Ammon's horn (tissue), 1 donor: ENCODE measurements at regions not wholly inside any gene's neighbourhood (a gene's known extent, or its start where the extent isn't known, plus 50 kb on each side); places are given as distances from the start of the nearest gene placed in this dataset.
"Not testable (repeated sequence)": the region's sequence is repeated elsewhere in the genome, so short reads cannot be mapped to it uniquely, and the experiment has no call there.

Experiments used
- DNase-seq: peaks from one replicate; pipeline ENCODE4 v3.0.0-alpha.2; 2016; ENCODE audit warnings: low spot score

DNA sequence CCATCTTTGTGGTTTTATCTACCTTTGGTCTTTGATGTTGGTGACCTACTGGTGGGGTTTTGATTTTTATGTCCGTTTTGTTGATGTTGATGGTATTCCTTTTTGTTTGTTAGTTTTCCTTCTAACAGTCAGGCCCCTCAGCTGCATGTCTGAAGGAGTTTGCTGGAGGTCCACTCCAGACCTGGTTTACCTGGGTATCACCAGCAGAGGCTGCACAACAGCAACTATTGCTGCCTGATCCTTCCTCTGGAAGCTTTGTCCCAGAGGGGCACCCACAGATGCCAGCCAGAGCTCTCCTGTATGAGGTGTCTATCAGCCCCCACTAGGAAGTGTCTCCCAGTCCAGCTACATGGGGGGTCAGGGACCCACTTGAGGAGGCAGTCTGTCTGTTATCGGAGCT is 199.3 kb upstream of the WDFY3 start:
- DNase-seq, result no peak

GRCh38 chr4:85166318-85166717 is 199.8 kb upstream of the WDFY3 start:
- DNase-seq, result no peak

GRCh38 chr4:85168234-85168834 is 201.8 kb upstream of the WDFY3 start:
- DNase-seq, result no peak

GRCh38 chr4:85170241-85170640 is 203.8 kb upstream of the WDFY3 start:
- DNase-seq, result no peak

DNA sequence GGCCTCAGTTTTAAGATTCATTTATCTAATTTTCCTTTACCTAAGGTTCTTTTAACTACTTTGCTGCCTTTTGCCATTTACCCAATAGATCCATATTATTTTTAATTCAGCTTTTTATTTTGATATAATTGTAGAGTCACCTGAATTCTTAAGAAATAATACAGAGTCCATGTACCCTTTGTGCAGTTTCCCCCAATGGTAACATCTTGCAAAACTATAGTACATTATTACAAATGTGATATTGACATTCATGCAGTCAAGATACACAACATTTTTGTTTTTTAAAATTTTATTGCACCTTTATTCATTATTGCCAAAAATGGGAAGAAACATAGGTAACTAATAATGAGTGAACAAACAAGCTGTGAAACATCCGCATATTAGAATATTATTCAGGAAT is 208.7 kb upstream of the WDFY3 start:
- no peak for DNase-seq

DNA sequence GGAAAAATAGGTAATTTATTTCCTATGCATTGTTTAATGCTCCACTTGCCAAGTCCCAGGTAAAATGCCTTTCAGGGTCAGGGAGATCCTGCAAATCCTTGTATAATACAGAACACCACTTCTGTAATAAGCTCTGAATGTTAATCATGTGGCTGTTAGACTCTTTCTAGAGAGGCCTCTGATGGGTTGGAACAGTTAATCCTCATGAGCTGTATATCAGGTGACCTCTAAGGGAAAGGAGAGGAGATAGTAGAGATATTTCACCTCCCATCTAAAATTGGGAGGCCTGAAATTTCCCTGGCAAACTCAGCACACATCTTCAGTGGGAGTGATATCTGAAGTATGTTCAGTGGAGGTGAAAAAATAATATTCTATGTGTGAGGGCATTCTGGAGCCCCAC is 210.6 kb upstream of the WDFY3 start:
- DNase-seq, result no peak

DNA sequence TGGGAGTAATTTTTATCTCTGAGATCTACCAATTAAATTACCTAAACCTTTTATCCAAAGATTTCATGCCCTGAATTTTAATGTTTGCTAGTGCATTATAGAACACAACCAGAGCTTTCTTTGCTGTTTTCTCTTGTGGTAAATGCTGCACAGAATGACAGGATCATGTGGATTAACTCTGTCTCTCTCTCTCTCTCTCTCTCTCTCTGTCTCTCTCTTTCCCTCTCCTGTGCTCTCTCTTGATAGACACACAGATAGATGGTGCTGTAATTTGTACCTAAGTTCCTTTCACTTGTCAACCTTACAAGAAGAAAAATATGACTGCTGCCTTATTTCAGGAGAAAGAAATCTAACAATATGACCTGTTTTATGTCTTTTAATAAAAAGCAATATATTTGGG is 211.2 kb upstream of the WDFY3 start:
- DNase-seq, result no peak

GRCh38 chr4:85180533-85180932 is 214.0 kb upstream of the WDFY3 start:
- DNase-seq, result no peak

DNA sequence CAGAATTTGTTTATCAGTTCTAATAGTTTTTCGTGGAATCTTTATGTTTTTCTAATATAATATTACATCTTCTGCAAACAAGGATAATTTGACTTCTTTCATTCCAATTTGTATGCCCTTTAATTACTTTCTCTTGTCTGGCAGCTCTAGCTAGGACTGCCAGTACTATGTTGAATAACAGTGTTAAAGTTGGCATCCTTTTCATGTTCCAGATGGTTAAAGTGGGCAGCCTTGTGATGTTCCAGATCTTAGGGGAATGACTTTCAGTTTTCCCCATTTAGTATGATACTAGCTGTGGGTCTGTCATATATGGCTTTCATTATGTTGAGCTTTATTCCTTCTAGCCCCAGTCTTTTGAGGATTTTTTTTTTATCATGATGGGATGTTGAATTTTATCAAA is 220.6 kb upstream of the WDFY3 start:
- DNase-seq, result peak; percentile 3

DNA sequence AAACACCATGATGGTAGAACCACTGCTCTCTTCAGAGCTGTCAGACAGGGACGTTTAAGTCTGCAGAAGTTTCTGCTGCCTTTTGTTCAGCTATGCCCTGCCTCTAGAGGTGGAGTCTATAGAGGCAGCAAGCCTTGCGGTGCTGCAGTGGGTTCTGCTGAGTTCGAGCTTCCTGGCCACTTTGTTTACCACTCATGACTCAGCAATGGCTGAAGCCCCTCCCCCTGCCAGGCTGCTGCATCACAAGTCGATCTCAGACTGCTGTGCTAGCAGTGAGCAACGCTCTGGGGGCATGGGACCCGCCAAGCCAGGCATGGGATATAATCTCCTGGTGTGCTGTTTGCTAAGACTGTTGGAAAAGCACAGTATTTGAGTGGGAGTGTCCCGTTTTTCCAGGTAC is 229.5 kb upstream of the WDFY3 start:
- not testable (repeated sequence) for DNase-seq

GRCh38 chr4:85200106-85200505 is 233.6 kb upstream of the WDFY3 start:
- no peak for DNase-seq

DNA sequence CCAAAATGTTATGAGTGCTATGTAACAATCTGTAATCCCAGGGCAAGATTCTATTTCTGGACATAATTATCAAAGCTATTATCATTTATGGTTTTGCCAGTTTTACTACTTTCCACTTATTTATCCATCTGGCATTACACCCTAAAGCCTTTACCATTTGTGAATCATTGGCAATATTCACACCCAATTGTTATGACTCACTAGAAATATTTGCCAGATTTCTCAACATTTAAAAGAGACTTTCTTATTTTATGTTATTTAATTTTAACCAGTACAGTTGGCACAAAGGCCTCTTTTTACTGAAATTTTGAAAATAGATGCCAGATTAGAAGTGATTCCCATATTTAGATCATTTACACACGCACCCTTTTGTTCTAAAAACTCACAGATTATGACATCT is 242.7 kb upstream of the WDFY3 start:
- no peak for DNase-seq

DNA sequence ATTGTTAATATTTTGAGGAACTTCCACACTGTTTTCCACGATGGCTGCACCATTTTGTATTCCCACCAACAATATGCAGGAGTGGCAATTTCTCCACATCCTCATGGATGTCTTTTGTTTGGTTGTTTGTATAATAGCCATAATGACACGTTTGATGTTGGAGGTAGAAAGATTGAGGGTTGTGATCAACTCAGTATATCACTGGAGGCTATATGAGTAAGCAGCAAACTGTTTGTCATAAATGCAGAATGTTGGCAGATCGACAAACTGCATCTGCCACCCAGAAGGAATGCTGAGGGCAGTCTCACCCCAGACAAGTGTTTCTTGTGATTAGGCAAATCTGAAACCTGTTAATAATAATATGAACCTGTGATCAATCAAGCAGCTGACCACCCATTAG is 243.9 kb upstream of the WDFY3 start:
- DNase-seq, result no peak

GRCh38 chr4:85216571-85216970 is 250.1 kb upstream of the WDFY3 start:
- not testable (repeated sequence) for DNase-seq

DNA sequence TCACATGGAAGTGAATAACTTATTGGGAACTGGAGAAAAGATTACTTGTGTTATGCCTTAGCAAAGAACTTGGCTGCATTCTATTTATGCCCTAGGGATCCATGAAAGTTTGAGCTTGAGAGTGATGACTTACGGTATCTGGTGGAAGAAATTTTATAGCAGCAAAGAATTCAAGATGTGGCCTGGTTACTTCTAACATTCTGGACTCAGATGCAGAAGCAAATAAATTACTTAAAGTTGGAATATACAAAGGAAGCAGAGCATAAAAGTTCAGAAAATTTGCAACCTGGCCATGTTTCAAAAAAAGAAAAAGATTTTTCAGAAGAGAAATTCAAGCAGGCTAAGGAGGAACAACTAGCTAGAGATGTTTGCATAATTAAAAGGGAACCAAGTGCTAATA is 252.3 kb upstream of the WDFY3 start:
- no peak for DNase-seq

DNA sequence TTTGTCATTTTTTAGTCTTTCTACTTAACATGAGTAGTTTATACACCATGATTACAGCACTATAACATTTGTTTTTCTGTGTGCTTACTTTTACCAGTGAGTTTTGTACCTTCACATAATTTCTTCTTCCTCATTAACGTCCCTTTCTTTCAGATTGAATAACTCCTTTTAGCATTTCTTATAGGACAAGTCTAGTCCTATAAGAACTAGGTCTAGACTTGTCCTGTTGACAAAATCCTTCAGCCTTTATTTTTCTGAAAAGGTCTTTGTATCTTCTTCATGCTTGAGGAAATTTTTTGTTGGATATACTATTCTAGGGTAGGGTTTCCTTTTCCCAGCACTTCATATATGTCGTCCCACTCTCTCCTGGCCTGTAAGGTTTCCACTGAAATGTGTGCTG is 253.3 kb upstream of the ARHGAP24 start:
- DNase-seq, result no peak

DNA sequence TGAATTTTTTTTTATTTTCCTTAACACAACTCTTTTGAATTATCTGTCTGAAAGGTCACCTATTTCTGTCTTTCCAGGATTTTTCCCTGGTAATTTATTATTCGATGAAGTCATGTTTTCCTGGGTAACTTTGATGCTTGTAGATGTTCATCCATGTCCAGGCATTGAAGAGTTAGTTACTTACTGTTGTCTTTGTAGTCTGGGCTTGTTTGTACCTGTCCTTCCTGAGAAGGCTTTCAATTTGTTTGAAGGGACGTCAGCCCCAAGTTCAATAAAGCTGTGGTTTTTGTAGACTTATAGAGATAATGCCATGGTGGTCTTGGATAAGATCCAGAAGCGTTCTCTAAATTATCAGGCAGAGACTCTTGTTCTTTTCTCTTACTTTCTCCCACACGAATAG is 252.4 kb upstream of the ARHGAP24 start:
- DNase-seq, result no peak

DNA sequence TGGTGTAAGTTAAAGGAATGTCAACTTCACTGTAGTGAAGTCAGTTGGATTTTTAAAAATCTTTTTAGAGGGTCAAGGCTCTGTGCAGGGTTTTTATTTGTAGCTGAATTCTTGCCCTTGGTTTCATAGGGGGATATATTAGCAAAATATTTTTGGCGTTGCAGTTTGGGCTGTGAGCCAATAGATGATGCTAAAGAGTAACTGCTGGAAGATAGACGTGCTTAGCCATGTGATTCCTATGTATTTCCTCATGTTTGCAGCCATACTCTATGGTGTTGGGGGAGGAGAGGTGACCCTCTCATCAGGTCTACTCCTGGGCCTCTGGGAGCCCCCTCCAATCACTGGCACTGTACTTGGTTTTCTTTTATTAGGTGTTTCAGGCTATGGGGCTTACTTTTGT is 246.7 kb upstream of the ARHGAP24 start:
- no peak for DNase-seq

- DNase-seq, result no peak
Observed at GRCh38 chr4:85233516-85233915, 241.4 kb upstream of the ARHGAP24 start.

DNA sequence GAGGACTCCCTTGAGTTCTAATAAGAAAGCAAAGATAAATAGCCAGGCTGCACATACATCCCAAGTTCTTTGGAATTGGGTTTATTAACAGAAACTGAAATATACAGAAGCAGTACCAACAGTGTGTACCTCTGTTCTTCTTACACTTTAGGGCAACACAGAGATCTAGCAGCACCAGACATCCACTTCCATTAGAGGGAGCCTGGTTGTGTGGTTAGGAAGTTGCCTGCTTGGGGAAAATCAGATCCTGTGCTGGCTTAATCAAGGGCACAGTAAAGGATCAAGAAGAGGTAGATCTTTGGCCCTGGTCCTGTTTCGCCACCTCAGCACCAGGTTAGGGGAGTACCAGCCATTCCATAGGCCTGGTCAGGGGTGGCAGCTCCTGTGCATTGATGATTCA is 231.1 kb upstream of the ARHGAP24 start:
- DNase-seq, result no peak

GRCh38 chr4:85244638-85245037 is 230.3 kb upstream of the ARHGAP24 start:
- DNase-seq, result no peak

- no peak for DNase-seq
Observed at GRCh38 chr4:85246055-85246454, 228.9 kb upstream of the ARHGAP24 start.

DNA sequence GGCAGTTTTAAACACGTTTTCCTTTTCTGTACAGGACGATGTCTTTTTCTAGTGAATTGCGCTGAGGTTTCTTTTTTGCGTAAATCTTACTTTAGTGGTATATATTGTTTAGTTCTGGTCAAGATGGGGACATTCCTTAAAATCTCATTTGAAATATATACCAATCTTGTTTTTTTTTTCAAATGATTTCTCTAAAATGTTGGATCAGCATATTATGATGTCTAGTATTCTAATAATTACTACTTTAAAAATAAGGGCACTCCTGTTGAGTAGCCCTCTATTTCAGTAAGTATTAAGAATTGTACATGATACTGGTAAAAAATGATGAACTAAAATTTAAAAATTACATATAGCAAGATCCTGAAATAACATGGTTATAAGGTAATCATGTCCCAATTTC is 224.1 kb upstream of the ARHGAP24 start:
- DNase-seq, result no peak

- DNase-seq, result no peak
Observed at GRCh38 chr4:85257817-85258370, 217.1 kb upstream of the ARHGAP24 start.

DNA sequence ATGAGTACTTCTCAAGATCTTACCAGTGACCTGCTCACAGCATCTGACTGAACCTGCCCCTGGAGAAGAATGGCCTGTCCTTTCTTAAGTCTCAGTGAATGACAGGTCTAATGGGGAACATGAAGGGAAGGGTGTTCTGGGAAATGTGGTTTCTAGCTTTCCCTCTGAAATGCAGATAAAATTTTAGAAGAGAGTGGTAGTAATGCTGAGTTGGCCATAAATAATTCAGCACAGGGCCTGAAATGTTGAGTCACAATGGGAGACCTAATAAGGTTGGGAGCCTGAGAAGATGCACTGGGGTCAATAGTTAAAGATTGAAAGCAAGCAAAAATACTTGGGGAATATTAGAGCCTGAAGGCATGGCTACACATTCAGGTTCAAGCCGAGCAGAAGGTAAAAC is 214.9 kb upstream of the ARHGAP24 start:
- DNase-seq, result no peak
